GM13977 (cell line): ENCODE measurements at regions not wholly inside any gene's neighbourhood (a gene's known extent, or its start where the extent isn't known, plus 50 kb on each side); places are given as distances from the start of the nearest gene placed in this dataset.

Experiments used
- DNase-seq: peaks from one replicate; pipeline ENCODE4 v3.0.0; 2012; ENCODE audit warnings: low spot score
- CTCF ChIP-seq: IDR thresholded peaks from 2 replicates; pipeline ENCODE4 v1.5.1; 2012; ENCODE audit warnings: mild to moderate bottlenecking, control low read depth; ENCODE audit not compliant: insufficient read depth; ENCODE audit errors: extremely low read depth, missing control alignments
- in situ Hi-C: fragments of 300-500 bp; cut with MboI; formaldehyde crosslinking; loops from one replicate; pipeline ENCODE4 v1.12.0; 2022; ENCODE audit warnings: low sequenced_read_pairs, low pct_unique_long_range_greater_than_20kb, mixed read lengths, inconsistent platforms; ENCODE audit not compliant: unreplicated experiment

- in situ Hi-C loops, result no loop called here
- DNase-seq, result no peak
- TF ChIP-seq CTCF, result no peak
Measured at GRCh38 chr14:55921511-55921910, 196.7 kb upstream of the PELI2 start.

GRCh38 chr14:55926007-55926406 is 192.2 kb upstream of the PELI2 start:
- in situ Hi-C loops, result no loop called here
- no peak for TF ChIP-seq CTCF
- DNase-seq, result no peak

GRCh38 chr14:55927028-55927427 is 191.2 kb upstream of the PELI2 start:
- in situ Hi-C loops, result no loop called here
- DNase-seq, result no peak
- TF ChIP-seq CTCF, result no peak

GRCh38 chr14:55928276-55928675 is 189.9 kb upstream of the PELI2 start:
- in situ Hi-C loops, result no loop called here
- DNase-seq, result no peak
- no peak for TF ChIP-seq CTCF

GRCh38 chr14:55929136-55929535 is 189.1 kb upstream of the PELI2 start:
- in situ Hi-C loops, result no loop called here
- no peak for DNase-seq
- no peak for TF ChIP-seq CTCF

- in situ Hi-C loops, result no loop called here
- no peak for DNase-seq
- TF ChIP-seq CTCF, result no peak
Measured at GRCh38 chr14:55930016-55930784, 188.0 kb upstream of the PELI2 start.
